H1 (cell line): ENCODE measurements at regions not wholly inside any gene's neighbourhood (a gene's known extent, or its start where the extent isn't known, plus 50 kb on each side); places are given as distances from the start of the nearest gene placed in this dataset.

ENCODE experiments used
- CTCF ChIA-PET: fragments of 300-600 bp; sonication (Branson Sonifier 250); formaldehyde crosslinking; loops from one replicate; lab custom pipeline; 2021; ENCODE audit not compliant: partially characterized antibody; lab: Charles Lee
- POLR2A ChIA-PET: fragments of 300-600 bp; sonication (Branson Sonifier 250); formaldehyde crosslinking; loops from one replicate; lab custom pipeline; 2021; ENCODE audit warnings: inconsistent platforms; ENCODE audit not compliant: partially characterized antibody; lab: Charles Lee
- DNase-seq, 2 experiments: peaks; one replicate each; pipeline versions ENCODE4 v3.0.0 to v3.0.0-alpha.2; 2010 to 2022; ENCODE audit warnings: low spot score in 2 of 2, low read depth in 1 of 2, mixed read lengths in 1 of 2
- FAIRE-seq: peaks from 2 replicates; lab custom pipeline; 2011; peaks lifted over from hg19 to GRCh38; lab: Jason Lieb, UNC
- H2AFZ ChIP-seq: 2 replicates; pipeline ENCODE4 v1.8.1; 2012; ENCODE audit warnings: low read length, inconsistent platforms
- H2AK5ac ChIP-seq: 2 replicates; pipeline ENCODE4 v1.6.1; 2013; ENCODE audit warnings: low read depth, low read length
- H2BK120ac ChIP-seq: replicated peaks from 2 replicates; pipeline ENCODE3; 2013; ENCODE audit warnings: low read depth, low read length, inconsistent platforms
- H2BK12ac ChIP-seq: 2 replicates; pipeline ENCODE4 v1.6.1; 2013; ENCODE audit warnings: low read depth, low read length
- H2BK15ac ChIP-seq: 2 replicates; pipeline ENCODE4 v1.6.1; 2013; ENCODE audit warnings: low read length
- H2BK20ac ChIP-seq: 2 replicates; pipeline ENCODE4 v1.6.1; 2013; ENCODE audit warnings: low read length
- H2BK5ac ChIP-seq: 2 replicates; pipeline ENCODE4 v1.6.1; 2013; ENCODE audit warnings: low read depth, low read length
- H3K14ac ChIP-seq: 2 replicates; pipeline ENCODE4 v1.6.1; 2013; ENCODE audit warnings: inconsistent platforms; ENCODE audit not compliant: insufficient read length
- H3K18ac ChIP-seq: 2 replicates; pipeline ENCODE4 v1.6.1; 2013; ENCODE audit warnings: low read length; ENCODE audit errors: extremely low read depth
- H3K23ac ChIP-seq: 2 replicates; pipeline ENCODE4 v1.6.1; 2013; ENCODE audit warnings: inconsistent platforms; ENCODE audit not compliant: insufficient read length
- H3K23me2 ChIP-seq: 2 replicates; pipeline ENCODE4 v1.6.1; 2013; ENCODE audit warnings: low read depth, low read length
- H3K27ac ChIP-seq: 2 replicates; pipeline ENCODE4 v1.6.1; 2011; ENCODE audit warnings: low read depth, low read length, inconsistent platforms
- H3K27me3 ChIP-seq, 4 experiments: replicated peaks in 1 of 4; 1 replicate in 1 of 4; 2 replicates in 3 of 4; pipeline versions ENCODE4 v1.6.1 to v1.8.1; 2011 to 2013; ENCODE audit warnings: low read length in 3 of 4, mild to moderate bottlenecking in 3 of 4, inconsistent platforms in 2 of 4, mixed read lengths in 2 of 4, moderate library complexity in 1 of 4; ENCODE audit not compliant: control insufficient read depth in 3 of 4, insufficient read depth in 3 of 4; ENCODE audit errors: extremely low read depth in 1 of 4
- H3K36me3 ChIP-seq, 4 experiments: 2 replicates each; pipeline versions ENCODE4 v1.6.1 to v1.8.1; 2011 to 2013; ENCODE audit warnings: mild to moderate bottlenecking in 4 of 4, low read length in 3 of 4, moderate library complexity in 2 of 4, control low read depth in 1 of 4, inconsistent platforms in 1 of 4; ENCODE audit not compliant: insufficient read depth in 4 of 4, control insufficient read depth in 2 of 4
- H3K4ac ChIP-seq: replicated peaks from 2 replicates; pipeline ENCODE3; 2013; ENCODE audit warnings: low read length, low read depth, mixed read lengths, inconsistent platforms; ENCODE audit not compliant: insufficient read length
- H3K4me1 ChIP-seq, 4 experiments: replicated peaks in 1 of 4; 1 replicate in 1 of 4; 2 replicates in 3 of 4; pipeline versions ENCODE4 v1.6.1 to v1.8.1; 2011 to 2013; ENCODE audit warnings: low read length in 3 of 4, inconsistent platforms in 2 of 4, mixed read lengths in 1 of 4; ENCODE audit not compliant: insufficient read depth in 4 of 4, control insufficient read depth in 3 of 4
- H3K4me2 ChIP-seq, 2 experiments: 2 replicates each; pipeline versions ENCODE4 v1.6.1 to v1.8.1; 2011 to 2013; ENCODE audit warnings: low read depth in 2 of 2, low read length in 2 of 2, control low read depth in 1 of 2, inconsistent platforms in 1 of 2, mild to moderate bottlenecking in 1 of 2; ENCODE audit not compliant: insufficient read depth in 1 of 2
- H3K4me3 ChIP-seq, 4 experiments: fragments of 200-600, 300-600 bp in 1 of 4; sonication (generic), shearing (Covaris generic), sonication (Bioruptor Twin) in 1 of 4; 2 replicates each; pipeline versions ENCODE4 v1.5.1 to v1.8.1; 2011 to 2016; ENCODE audit warnings: low read length in 4 of 4, low read depth in 3 of 4, control low read depth in 2 of 4, inconsistent platforms in 2 of 4, mild to moderate bottlenecking in 2 of 4, mixed read lengths in 1 of 4, moderate library complexity in 1 of 4; ENCODE audit not compliant: insufficient read depth in 2 of 4; ENCODE audit errors: extremely low read depth in 1 of 4
- H3K56ac ChIP-seq: replicated peaks from 2 replicates; pipeline ENCODE3; 2013; ENCODE audit warnings: low read depth, mild to moderate bottlenecking, mixed read lengths, low read length, inconsistent platforms; ENCODE audit not compliant: insufficient read length
- H3K79me1 ChIP-seq: 2 replicates; pipeline ENCODE4 v1.6.1; 2013; ENCODE audit warnings: low read depth, low read length, control low read depth
- H3K79me2 ChIP-seq, 2 experiments: 2 replicates each; pipeline versions ENCODE4 v1.6.1 to v1.8.1; 2012 to 2013; ENCODE audit warnings: low read length in 2 of 2, mild to moderate bottlenecking in 2 of 2, inconsistent platforms in 1 of 2; ENCODE audit not compliant: insufficient read depth in 2 of 2, control insufficient read depth in 1 of 2
- H3K9ac ChIP-seq, 4 experiments: replicated peaks in 1 of 4; 1 replicate in 1 of 4; 2 replicates in 3 of 4; pipeline versions ENCODE4 v1.6.1 to v1.8.1; 2011 to 2013; ENCODE audit warnings: low read depth in 3 of 4, low read length in 3 of 4, control low read depth in 2 of 4, mild to moderate bottlenecking in 2 of 4, moderate library complexity in 2 of 4, inconsistent platforms in 1 of 4; ENCODE audit errors: extremely low read depth in 1 of 4
- H3K9me3 ChIP-seq, 2 experiments: 2 replicates each; pipeline versions ENCODE4 v1.6.1 to v1.8.1; 2012 to 2013; ENCODE audit warnings: mild to moderate bottlenecking in 2 of 2, moderate library complexity in 2 of 2, control low read depth in 1 of 2, inconsistent platforms in 1 of 2, low read depth in 1 of 2, low read length in 1 of 2, mixed read lengths in 1 of 2; ENCODE audit not compliant: insufficient read depth in 2 of 2
- H4K20me1 ChIP-seq, 2 experiments: replicated peaks in 1 of 2; 2 replicates each; pipeline versions ENCODE3 to v1.8.1; 2011 to 2013; ENCODE audit warnings: inconsistent platforms in 2 of 2, low read length in 2 of 2, mild to moderate bottlenecking in 1 of 2; ENCODE audit not compliant: insufficient read depth in 2 of 2, control insufficient read depth in 1 of 2
- H4K5ac ChIP-seq: 2 replicates; pipeline ENCODE4 v1.6.1; 2013; ENCODE audit warnings: low read length, low read depth, mixed read lengths, inconsistent platforms; ENCODE audit not compliant: insufficient read length
- H4K8ac ChIP-seq: 2 replicates; pipeline ENCODE4 v1.8.0; 2013; ENCODE audit warnings: mild to moderate bottlenecking, moderate library complexity, low read length, inconsistent platforms; ENCODE audit not compliant: insufficient read depth; ENCODE audit errors: extremely low read depth
- H4K91ac ChIP-seq: replicated peaks from 2 replicates; pipeline ENCODE3; 2013; ENCODE audit warnings: low read length, mixed read lengths, inconsistent platforms; ENCODE audit not compliant: insufficient read length
- ASH2L ChIP-seq: fragments of 200-600, 300-600 bp; sonication (generic); IDR thresholded peaks from one replicate; pipeline ENCODE4 v1.7.1; 2017; ENCODE audit warnings: low read length
- CTBP2 ChIP-seq: IDR thresholded peaks from 2 replicates; pipeline ENCODE4 v1.7.0; 2011; ENCODE audit warnings: borderline replicate concordance, mild to moderate bottlenecking, moderate library complexity, mixed read lengths, low read length; ENCODE audit not compliant: insufficient read depth, insufficient read length
- CTCF ChIP-seq, 3 experiments: IDR thresholded peaks; 1 replicate in 2 of 3; 2 replicates in 1 of 3; pipeline versions ENCODE4 v1.5.1 to v1.6.1; 2011; ENCODE audit warnings: low read length in 3 of 3, mild to moderate bottlenecking in 3 of 3, inconsistent platforms in 2 of 3, low read depth in 1 of 3, moderate library complexity in 1 of 3; ENCODE audit not compliant: insufficient read depth in 1 of 3; ENCODE audit errors: control extremely low read depth in 1 of 3
- FOSL1 ChIP-seq: IDR thresholded peaks from 2 replicates; pipeline ENCODE4 v1.6.1; 2011; ENCODE audit warnings: mild to moderate bottlenecking, low read depth, low read length, moderate library complexity; ENCODE audit not compliant: insufficient read depth
- HDAC6 ChIP-seq: IDR thresholded peaks from one replicate; pipeline ENCODE4 v1.7.1; 2012; ENCODE audit warnings: low read depth, mild to moderate bottlenecking, inconsistent platforms, low read length, moderate library complexity
- POLR2AphosphoS5 ChIP-seq: IDR thresholded peaks from 2 replicates; pipeline ENCODE4 v1.6.1; 2011; ENCODE audit warnings: low read depth, low read length
- POU5F1 ChIP-seq: IDR thresholded peaks from 2 replicates; pipeline ENCODE4 v1.6.1; 2011; ENCODE audit warnings: low read depth, mild to moderate bottlenecking, low read length, moderate library complexity
- SAP30 ChIP-seq: fragments of 300-600 bp; sonication (generic); IDR thresholded peaks from 2 replicates; pipeline ENCODE4 v1.7.1; 2012; ENCODE audit warnings: low read length, moderate library complexity, mild to moderate bottlenecking, inconsistent platforms; ENCODE audit not compliant: insufficient read depth, insufficient replicate concordance
- SIRT6 ChIP-seq: IDR thresholded peaks from one replicate; pipeline ENCODE4 v1.7.1; 2012; ENCODE audit warnings: low read length, inconsistent platforms
- TAF7 ChIP-seq: optimal IDR thresholded peaks from 2 replicates; pipeline ENCODE3; 2011; ENCODE audit warnings: low read depth, mild to moderate bottlenecking, inconsistent platforms, low read length, moderate library complexity, borderline replicate concordance
- TBP ChIP-seq: IDR thresholded peaks from 2 replicates; pipeline ENCODE4 v1.6.1; 2011; ENCODE audit warnings: low read depth, low read length, improper control_type of control experiment
- TEAD4 ChIP-seq: IDR thresholded peaks from 2 replicates; pipeline ENCODE4 v1.6.1; 2012; ENCODE audit warnings: low read depth, low read length, inconsistent platforms, mixed read lengths
- WGBS, 2 experiments: shearing (Covaris generic) in 1 of 2; methylation state at CpG; one replicate each; pipeline versions ENCODE4 v1.1.6 to v1.1.7; 2013 to 2015; ENCODE audit warnings: low lambda C conversion rate in 2 of 2, mixed read lengths in 2 of 2, inconsistent platforms in 1 of 2, low coverage in 1 of 2, missing lambda C conversion rate in 1 of 2; ENCODE audit not compliant: insufficient replicate concordance in 2 of 2, insufficient coverage in 1 of 2, insufficient read length in 1 of 2; ENCODE audit errors: extremely low coverage in 1 of 2, missing lambda C conversion rate in 1 of 2; 5-methylcytosine and 5-hydroxymethylcytosine counted together

- no peak overlapping the region for H3K14ac ChIP-seq
- no peak overlapping the region for H3K18ac ChIP-seq
- H2AFZ ChIP-seq: no peak overlapping the region
- DNase-seq (no peak), FAIRE-seq (no peak)
- ChIA-PET CTCF (interaction anchor here (1.1 to 3.1 kb wide), 5 partner anchors 12 to 90 kb away, joined by 3 to 10 read pairs (median 3); no protein-coding TSS in a partner anchor), POLR2A (no interaction called here)
- H3K4me1 ChIP-seq: no peaks in the 10 kb centered on the region
- no peak overlapping the region for H3K56ac ChIP-seq
- no peak overlapping the region for H2BK12ac ChIP-seq
- H4K8ac ChIP-seq: no peak overlapping the region
- no peak overlapping the region for H3K9ac ChIP-seq
- H3K4me2 ChIP-seq: no peak overlapping the region
- H2BK15ac ChIP-seq: no peak overlapping the region
- H4K5ac ChIP-seq: no peak overlapping the region
- no peak overlapping the region for H3K4me3 ChIP-seq
- H3K36me3 ChIP-seq: no peaks in the 10 kb centered on the region
- H3K23ac ChIP-seq: no peak overlapping the region
- H3K23me2 ChIP-seq: no peaks in the 10 kb centered on the region; the same call in 1 of the 2 replicates
- H2BK20ac ChIP-seq: no peak overlapping the region
- H2BK120ac ChIP-seq: no peak overlapping the region
- no peaks in the 10 kb centered on the region for H3K79me1 ChIP-seq
- H3K9me3 ChIP-seq: no peaks in the 10 kb centered on the region
- H4K91ac ChIP-seq: no peak overlapping the region
- WGBS, 2 experiments: 70% methylated on average over 4 of the region's 4 CpGs; no CpG with 5 or more reads in 1 of the 2 experiments
- H3K79me2 ChIP-seq: no peaks in the 10 kb centered on the region
- H2BK5ac ChIP-seq: no peak overlapping the region
- H4K20me1 ChIP-seq: no peaks in the 10 kb centered on the region
- no peak overlapping the region for H3K4ac ChIP-seq
- TF ChIP-seq POU5F1 (no peak), CTCF (IDR thresholded peaks at IDR 0.05; ENCODE audit: control extremely low read depth in 1 of 3, insufficient read depth in 1 of 3, low read depth in 1 of 3, low read length in 3 of 3) (no peak), ASH2L (no peak), CTBP2 (no peak), TBP (no peak), FOSL1 (no peak), TEAD4 (no peak), POLR2AphosphoS5 (no peak), SAP30 (no peak), HDAC6 (no peak), TAF7 (no peak), SIRT6 (no peak)
- H3K27ac ChIP-seq: no peak overlapping the region
- no peak overlapping the region for H2AK5ac ChIP-seq
- no peaks in the 10 kb centered on the region for H3K27me3 ChIP-seq
These were observed 116.0 kb downstream of the CDC5L start for GRCh38 chr6:44503471-44503870.
